ENCODE measurements at regions not wholly inside any gene's neighbourhood (a gene's known extent, or its start where the extent isn't known, plus 50 kb on each side); places are given as distances from the start of the nearest gene placed in this dataset.

DNA sequence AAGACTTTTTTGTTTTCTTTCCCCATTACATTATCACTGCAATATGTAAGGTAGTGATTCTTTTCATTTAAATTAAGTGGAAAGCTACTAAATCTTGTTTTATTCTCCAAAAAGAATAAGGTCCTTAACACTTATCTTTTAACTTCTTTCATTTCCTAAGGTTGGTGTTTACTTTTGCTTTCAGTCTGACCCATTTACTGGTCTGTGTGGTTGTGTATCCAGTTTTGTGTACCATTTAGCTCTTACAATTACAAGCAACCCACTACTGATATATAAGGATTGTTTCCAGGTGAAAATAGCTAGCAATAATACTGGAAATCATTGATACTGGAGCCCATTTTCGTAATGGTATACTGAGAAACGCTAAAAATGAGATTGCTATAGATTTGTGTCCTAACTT lies 123.1 kb upstream of the CXorf66 start:
- Histone ChIP-seq H3K9me3 (replicated peaks in 1 of 2; ENCODE audit: control insufficient read depth in 1 of 2, insufficient read depth in 1 of 2, low read length in 2 of 2) (peaks cover 0 to 14% of the 10 kb centered on the region in 2 donors), H4K20me1 (ENCODE audit: insufficient read depth, low read length) (no peaks in the 10 kb centered on the region), H3K9ac (ENCODE audit: insufficient read depth, low read length, poor library complexity, severe bottlenecking) (no peak overlapping the region), H3K36me3 (replicated peaks in 1 of 2; ENCODE audit: control insufficient read depth in 1 of 2, insufficient read depth in 2 of 2, low read length in 2 of 2) (no peaks in the 10 kb centered on the region), H2AFZ (ENCODE audit: insufficient read depth, low read depth, low read length, poor library complexity, severe bottlenecking) (no peak overlapping the region), H3K27me3 (ENCODE audit: control insufficient read depth in 2 of 2, insufficient read depth in 2 of 2, low read length in 2 of 2) (peaks cover 37 to 61% of the 10 kb centered on the region in 2 donors), H3K4me2 (replicated peaks; ENCODE audit: extremely low read depth, low read length, poor library complexity, severe bottlenecking) (no peak overlapping the region), H3K79me2 (ENCODE audit: insufficient read depth, low read length) (no peaks in the 10 kb centered on the region), H3K27ac (ENCODE audit: low read depth in 1 of 2, low read length in 2 of 2) (no peak overlapping the region), H3K4me3 (replicated peaks in 1 of 3; ENCODE audit: low read depth in 2 of 3, low read length in 3 of 3) (no peak overlapping the region), H3K4me1 (ENCODE audit: control insufficient read depth in 1 of 2, insufficient read depth in 2 of 2, low read length in 2 of 2) (peaks cover 4 to 7% of the 10 kb centered on the region in 2 donors)
- no CpG with 5 or more reads among the region's 2 CpGs for WGBS (ENCODE audit: insufficient coverage)
- DNase-seq = no peak
- Mint-ChIP-seq H3K27me3 (ENCODE audit: low read depth in 3 of 3) (peaks cover 42 to 60% (median 52%) of the 10 kb centered on the region in 3 donors), H3K9me3 (peaks cover 0 to 14% (median 9%) of the 10 kb centered on the region in 7 donors), H3K36me3 (no peaks in the 10 kb centered on the region), H3K4me1 (peaks cover 10% of the 10 kb centered on the region), H3K27ac (no peak overlapping the region), H3K4me3 (peak overlapping the region in 1 of 2 donors; percentile 53)
- no peak for TF ChIP-seq CTCF (IDR thresholded peaks at IDR 0.05)
- intact Hi-C loops (cut with micrococcal nuclease) = no loop called here

GRCh38 chrX:140087875-140088274 lies 122.6 kb upstream of the CXorf66 start:
- H3K9me3 Mint-ChIP-seq = peaks cover 0 to 14% (median 9%) of the 10 kb centered on the region in 7 donors
- Histone ChIP-seq H3K4me1 (ENCODE audit: control insufficient read depth in 1 of 2, insufficient read depth in 2 of 2, low read length in 2 of 2) (peaks cover 4 to 7% of the 10 kb centered on the region in 2 donors), H4K20me1 (ENCODE audit: insufficient read depth, low read length) (no peaks in the 10 kb centered on the region), H3K9ac (ENCODE audit: insufficient read depth, low read length, poor library complexity, severe bottlenecking) (no peak overlapping the region), H2AFZ (ENCODE audit: insufficient read depth, low read depth, low read length, poor library complexity, severe bottlenecking) (no peak overlapping the region), H3K27ac (ENCODE audit: low read depth in 1 of 2, low read length in 2 of 2) (no peak overlapping the region), H3K4me3 (replicated peaks in 1 of 3; ENCODE audit: low read depth in 2 of 3, low read length in 3 of 3) (no peak overlapping the region), H3K9me3 (replicated peaks in 1 of 2; ENCODE audit: control insufficient read depth in 1 of 2, insufficient read depth in 1 of 2, low read length in 2 of 2) (peaks cover 0 to 14% of the 10 kb centered on the region in 2 donors), H3K36me3 (replicated peaks in 1 of 2; ENCODE audit: control insufficient read depth in 1 of 2, insufficient read depth in 2 of 2, low read length in 2 of 2) (no peaks in the 10 kb centered on the region), H3K4me2 (replicated peaks; ENCODE audit: extremely low read depth, low read length, poor library complexity, severe bottlenecking) (no peak overlapping the region), H3K79me2 (ENCODE audit: insufficient read depth, low read length) (no peaks in the 10 kb centered on the region), H3K27me3 (ENCODE audit: control insufficient read depth in 2 of 2, insufficient read depth in 2 of 2, low read length in 2 of 2) (peaks cover 37 to 58% of the 10 kb centered on the region in 2 donors)
- TF ChIP-seq CTCF (IDR thresholded peaks at IDR 0.05) = no peak
- H3K4me3 Mint-ChIP-seq = peak overlapping the region in 1 of 2 donors; percentile 35
- DNase-seq = no peak
- intact Hi-C loops (cut with micrococcal nuclease) = no loop called here
- no peaks in the 10 kb centered on the region for H3K36me3 Mint-ChIP-seq
- H3K4me1 Mint-ChIP-seq = peaks cover 10% of the 10 kb centered on the region
- peaks cover 42 to 56% (median 49%) of the 10 kb centered on the region in 3 donors for H3K27me3 Mint-ChIP-seq (ENCODE audit: low read depth in 3 of 3)
- WGBS (ENCODE audit: insufficient coverage) = no CpG with 5 or more reads among the region's 4 CpGs
- H3K27ac Mint-ChIP-seq = no peak overlapping the region

Data from CD14-positive monocyte (primary cell).